ENCODE measurements at regions not wholly inside any gene's neighbourhood (a gene's known extent, or its start where the extent isn't known, plus 50 kb on each side); places are given as distances from the start of the nearest gene placed in this dataset.

GRCh38 chr19:42655748-42656147 lies 61.0 kb upstream of the CEACAM8 start:
- TF ChIP-seq POLR2AphosphoS5 (IDR thresholded peaks at IDR 0.05; ENCODE audit: low read depth) (no peak), CTCF (conservative IDR thresholded peaks at IDR 0.05; ENCODE audit: low read depth in 2 of 2) (no peak), EZH2 (IDR thresholded peaks at IDR 0.05; ENCODE audit: low read depth, unreplicated experiment) (no peak), CREB1 (CRISPR knock-in tag; IDR thresholded peaks at IDR 0.05; ENCODE audit: low read depth) (no peak), STAT1 (IDR thresholded peaks at IDR 0.05; ENCODE audit: unreplicated experiment) (no peak), JUNB (IDR thresholded peaks at IDR 0.05; ENCODE audit: unreplicated experiment) (no peak), EZH2phosphoT487 (IDR thresholded peaks at IDR 0.05; ENCODE audit: unreplicated experiment) (no peak), ETS1 (IDR thresholded peaks at IDR 0.05) (no peak), NANOG (IDR thresholded peaks at IDR 0.05; ENCODE audit: borderline replicate concordance) (no peak), ZNF331 (CRISPR knock-in tag; IDR thresholded peaks at IDR 0.05; ENCODE audit: low read depth) (no peak), ZNF114 (CRISPR knock-in tag; IDR thresholded peaks at IDR 0.05) (no peak)
- TF ChIP-seq, protein P1, sequence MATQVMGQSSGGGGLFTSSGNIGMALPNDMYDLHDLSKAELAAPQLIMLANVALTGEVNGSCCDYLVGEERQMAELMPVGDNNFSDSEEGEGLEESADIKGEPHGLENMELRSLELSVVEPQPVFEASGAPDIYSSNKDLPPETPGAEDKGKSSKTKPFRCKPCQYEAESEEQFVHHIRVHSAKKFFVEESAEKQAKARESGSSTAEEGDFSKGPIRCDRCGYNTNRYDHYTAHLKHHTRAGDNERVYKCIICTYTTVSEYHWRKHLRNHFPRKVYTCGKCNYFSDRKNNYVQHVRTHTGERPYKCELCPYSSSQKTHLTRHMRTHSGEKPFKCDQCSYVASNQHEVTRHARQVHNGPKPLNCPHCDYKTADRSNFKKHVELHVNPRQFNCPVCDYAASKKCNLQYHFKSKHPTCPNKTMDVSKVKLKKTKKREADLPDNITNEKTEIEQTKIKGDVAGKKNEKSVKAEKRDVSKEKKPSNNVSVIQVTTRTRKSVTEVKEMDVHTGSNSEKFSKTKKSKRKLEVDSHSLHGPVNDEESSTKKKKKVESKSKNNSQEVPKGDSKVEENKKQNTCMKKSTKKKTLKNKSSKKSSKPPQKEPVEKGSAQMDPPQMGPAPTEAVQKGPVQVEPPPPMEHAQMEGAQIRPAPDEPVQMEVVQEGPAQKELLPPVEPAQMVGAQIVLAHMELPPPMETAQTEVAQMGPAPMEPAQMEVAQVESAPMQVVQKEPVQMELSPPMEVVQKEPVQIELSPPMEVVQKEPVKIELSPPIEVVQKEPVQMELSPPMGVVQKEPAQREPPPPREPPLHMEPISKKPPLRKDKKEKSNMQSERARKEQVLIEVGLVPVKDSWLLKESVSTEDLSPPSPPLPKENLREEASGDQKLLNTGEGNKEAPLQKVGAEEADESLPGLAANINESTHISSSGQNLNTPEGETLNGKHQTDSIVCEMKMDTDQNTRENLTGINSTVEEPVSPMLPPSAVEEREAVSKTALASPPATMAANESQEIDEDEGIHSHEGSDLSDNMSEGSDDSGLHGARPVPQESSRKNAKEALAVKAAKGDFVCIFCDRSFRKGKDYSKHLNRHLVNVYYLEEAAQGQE (IDR thresholded peaks at IDR 0.05; ENCODE audit: unreplicated experiment), result no peak
- TF ChIP-seq, protein P2, sequence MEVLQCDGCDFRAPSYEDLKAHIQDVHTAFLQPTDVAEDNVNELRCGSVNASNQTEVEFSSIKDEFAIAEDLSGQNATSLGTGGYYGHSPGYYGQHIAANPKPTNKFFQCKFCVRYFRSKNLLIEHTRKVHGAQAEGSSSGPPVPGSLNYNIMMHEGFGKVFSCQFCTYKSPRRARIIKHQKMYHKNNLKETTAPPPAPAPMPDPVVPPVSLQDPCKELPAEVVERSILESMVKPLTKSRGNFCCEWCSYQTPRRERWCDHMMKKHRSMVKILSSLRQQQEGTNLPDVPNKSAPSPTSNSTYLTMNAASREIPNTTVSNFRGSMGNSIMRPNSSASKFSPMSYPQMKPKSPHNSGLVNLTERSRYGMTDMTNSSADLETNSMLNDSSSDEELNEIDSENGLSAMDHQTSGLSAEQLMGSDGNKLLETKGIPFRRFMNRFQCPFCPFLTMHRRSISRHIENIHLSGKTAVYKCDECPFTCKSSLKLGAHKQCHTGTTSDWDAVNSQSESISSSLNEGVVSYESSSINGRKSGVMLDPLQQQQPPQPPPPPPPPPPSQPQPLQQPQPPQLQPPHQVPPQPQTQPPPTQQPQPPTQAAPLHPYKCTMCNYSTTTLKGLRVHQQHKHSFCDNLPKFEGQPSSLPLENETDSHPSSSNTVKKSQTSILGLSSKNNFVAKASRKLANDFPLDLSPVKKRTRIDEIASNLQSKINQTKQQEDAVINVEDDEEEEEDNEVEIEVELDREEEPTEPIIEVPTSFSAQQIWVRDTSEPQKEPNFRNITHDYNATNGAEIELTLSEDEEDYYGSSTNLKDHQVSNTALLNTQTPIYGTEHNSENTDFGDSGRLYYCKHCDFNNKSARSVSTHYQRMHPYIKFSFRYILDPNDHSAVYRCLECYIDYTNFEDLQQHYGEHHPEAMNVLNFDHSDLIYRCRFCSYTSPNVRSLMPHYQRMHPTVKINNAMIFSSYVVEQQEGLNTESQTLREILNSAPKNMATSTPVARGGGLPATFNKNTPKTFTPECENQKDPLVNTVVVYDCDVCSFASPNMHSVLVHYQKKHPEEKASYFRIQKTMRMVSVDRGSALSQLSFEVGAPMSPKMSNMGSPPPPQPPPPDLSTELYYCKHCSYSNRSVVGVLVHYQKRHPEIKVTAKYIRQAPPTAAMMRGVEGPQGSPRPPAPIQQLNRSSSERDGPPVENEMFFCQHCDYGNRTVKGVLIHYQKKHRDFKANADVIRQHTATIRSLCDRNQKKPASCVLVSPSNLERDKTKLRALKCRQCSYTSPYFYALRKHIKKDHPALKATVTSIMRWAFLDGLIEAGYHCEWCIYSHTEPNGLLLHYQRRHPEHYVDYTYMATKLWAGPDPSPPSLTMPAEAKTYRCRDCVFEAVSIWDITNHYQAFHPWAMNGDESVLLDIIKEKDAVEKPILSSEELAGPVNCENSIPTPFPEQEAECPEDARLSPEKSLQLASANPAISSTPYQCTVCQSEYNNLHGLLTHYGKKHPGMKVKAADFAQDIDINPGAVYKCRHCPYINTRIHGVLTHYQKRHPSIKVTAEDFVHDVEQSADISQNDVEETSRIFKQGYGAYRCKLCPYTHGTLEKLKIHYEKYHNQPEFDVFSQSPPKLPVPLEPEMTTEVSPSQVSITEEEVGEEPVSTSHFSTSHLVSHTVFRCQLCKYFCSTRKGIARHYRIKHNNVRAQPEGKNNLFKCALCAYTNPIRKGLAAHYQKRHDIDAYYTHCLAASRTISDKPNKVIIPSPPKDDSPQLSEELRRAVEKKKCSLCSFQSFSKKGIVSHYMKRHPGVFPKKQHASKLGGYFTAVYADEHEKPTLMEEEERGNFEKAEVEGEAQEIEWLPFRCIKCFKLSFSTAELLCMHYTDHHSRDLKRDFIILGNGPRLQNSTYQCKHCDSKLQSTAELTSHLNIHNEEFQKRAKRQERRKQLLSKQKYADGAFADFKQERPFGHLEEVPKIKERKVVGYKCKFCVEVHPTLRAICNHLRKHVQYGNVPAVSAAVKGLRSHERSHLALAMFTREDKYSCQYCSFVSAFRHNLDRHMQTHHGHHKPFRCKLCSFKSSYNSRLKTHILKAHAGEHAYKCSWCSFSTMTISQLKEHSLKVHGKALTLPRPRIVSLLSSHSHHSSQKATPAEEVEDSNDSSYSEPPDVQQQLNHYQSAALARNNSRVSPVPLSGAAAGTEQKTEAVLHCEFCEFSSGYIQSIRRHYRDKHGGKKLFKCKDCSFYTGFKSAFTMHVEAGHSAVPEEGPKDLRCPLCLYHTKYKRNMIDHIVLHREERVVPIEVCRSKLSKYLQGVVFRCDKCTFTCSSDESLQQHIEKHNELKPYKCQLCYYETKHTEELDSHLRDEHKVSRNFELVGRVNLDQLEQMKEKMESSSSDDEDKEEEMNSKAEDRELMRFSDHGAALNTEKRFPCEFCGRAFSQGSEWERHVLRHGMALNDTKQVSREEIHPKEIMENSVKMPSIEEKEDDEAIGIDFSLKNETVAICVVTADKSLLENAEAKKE (CRISPR knock-in tag; IDR thresholded peaks at IDR 0.05), result no peak
